ENCODE measurements at regions not wholly inside any gene's neighbourhood (a gene's known extent, or its start where the extent isn't known, plus 50 kb on each side); places are given as distances from the start of the nearest gene placed in this dataset.

GRCh38 chr9:110115341-110115820, 92.6 kb downstream of the C9orf152 start:
- H3K27ac ChIP-seq, result peak overlapping the region; percentile 59
- no peaks in the 10 kb centered on the region for H3K36me3 ChIP-seq
- peak overlapping the region; percentile 4 for H3K4me3 ChIP-seq (ENCODE audit: low read depth, low read length)
- H3K9me3 ChIP-seq (ENCODE audit: severe bottlenecking), result no peaks in the 10 kb centered on the region
- DNase-seq, result peak; percentile 76
- no peak for TF ChIP-seq CTCF (IDR thresholded peaks at IDR 0.05; ENCODE audit: low read depth, low read length)
- no peaks in the 10 kb centered on the region for H3K27me3 ChIP-seq (ENCODE audit: insufficient read depth, low read depth, severe bottlenecking)

GRCh38 chr9:110115826-110116542, 92.0 kb downstream of the C9orf152 start:
- Histone ChIP-seq H3K36me3 (no peaks in the 10 kb centered on the region), H3K27me3 (ENCODE audit: insufficient read depth, low read depth, severe bottlenecking) (no peaks in the 10 kb centered on the region), H3K4me3 (ENCODE audit: low read depth, low read length) (no peak overlapping the region), H3K9me3 (ENCODE audit: severe bottlenecking) (no peaks in the 10 kb centered on the region), H3K27ac (peak overlapping the region; percentile 59)
- no peak for DNase-seq
- no peak for TF ChIP-seq CTCF (IDR thresholded peaks at IDR 0.05; ENCODE audit: low read depth, low read length)

GRCh38 chr9:110116543-110116885, 91.4 kb downstream of the C9orf152 start:
- Histone ChIP-seq H3K4me3 (ENCODE audit: low read depth, low read length) (no peak overlapping the region), H3K27me3 (ENCODE audit: insufficient read depth, low read depth, severe bottlenecking) (no peaks in the 10 kb centered on the region), H3K36me3 (no peaks in the 10 kb centered on the region), H3K27ac (no peak overlapping the region), H3K9me3 (ENCODE audit: severe bottlenecking) (no peaks in the 10 kb centered on the region)
- no peak for DNase-seq
- no peak for TF ChIP-seq CTCF (IDR thresholded peaks at IDR 0.05; ENCODE audit: low read depth, low read length)

GRCh38 chr9:110121170-110121569, 86.8 kb downstream of the C9orf152 start:
- no peak for DNase-seq
- TF ChIP-seq CTCF (IDR thresholded peaks at IDR 0.05; ENCODE audit: low read depth, low read length), result no peak
- no peaks in the 10 kb centered on the region for H3K9me3 ChIP-seq (ENCODE audit: severe bottlenecking)
- H3K4me3 ChIP-seq (ENCODE audit: low read depth, low read length), result no peak overlapping the region
- H3K27ac ChIP-seq, result no peak overlapping the region
- no peaks in the 10 kb centered on the region for H3K27me3 ChIP-seq (ENCODE audit: insufficient read depth, low read depth, severe bottlenecking)
- no peaks in the 10 kb centered on the region for H3K36me3 ChIP-seq

GRCh38 chr9:110123341-110124095, 84.4 kb downstream of the C9orf152 start:
- DNase-seq, result no peak
- Histone ChIP-seq H3K9me3 (ENCODE audit: severe bottlenecking) (no peaks in the 10 kb centered on the region), H3K36me3 (no peaks in the 10 kb centered on the region), H3K27ac (no peak overlapping the region), H3K27me3 (ENCODE audit: insufficient read depth, low read depth, severe bottlenecking) (no peaks in the 10 kb centered on the region), H3K4me3 (ENCODE audit: low read depth, low read length) (no peak overlapping the region)
- no peak for TF ChIP-seq CTCF (IDR thresholded peaks at IDR 0.05; ENCODE audit: low read depth, low read length)
